Pancreas (tissue), 10 donors: ENCODE measurements at regions not wholly inside any gene's neighbourhood (a gene's known extent, or its start where the extent isn't known, plus 50 kb on each side); places are given as distances from the start of the nearest gene placed in this dataset.

Source experiments
- ATAC-seq, 4 donors: fragments of 200-7000 bp; cut with Tn5 transposase; one replicate each; pipeline versions ENCODE4 v1.8.0 to v1.9.1; 2020; ENCODE audit warnings: mild to moderate bottlenecking in 4 of 4, moderate library complexity in 4 of 4
- DNase-seq, 6 donors: peaks; one replicate each; pipeline ENCODE4 v3.0.0-alpha.2; 2020
- FAIRE-seq: peaks from 2 replicates; lab custom pipeline; 2012; peaks lifted over from hg19 to GRCh38; lab: Jason Lieb, UNC
- H3K27ac ChIP-seq, 4 donors: fragments of 200-600 bp; sonication (generic); 1 replicate in 3 of 4; 2 replicates in 1 of 4; pipeline versions ENCODE4 v1.5.0 to v1.8.0; 2020
- H3K27me3 ChIP-seq, 4 donors: fragments of 200-600 bp; one replicate each; pipeline ENCODE4 v1.8.0; 2021
- H3K36me3 ChIP-seq, 3 donors: fragments of 200-600 bp; sonication (generic) in 1 of 3; one replicate each; pipeline versions ENCODE4 v1.5.0 to v1.8.0; 2020 to 2021
- H3K4me1 ChIP-seq, 3 donors: fragments of 200-600 bp; one replicate each; pipeline ENCODE4 v1.8.0; 2021
- H3K4me3 ChIP-seq, 4 donors: fragments of 200-600 bp; sonication (generic) in 2 of 4; one replicate each; pipeline versions ENCODE4 v1.5.0 to v1.8.0; 2020 to 2021
- H3K9me3 ChIP-seq, 4 donors: fragments of 200-600 bp; one replicate each; pipeline ENCODE4 v1.8.0; 2021
- WGBS, 2 donors: extraction: QIAGEN DNeasy Blood & Tissue Kit; methylation state at CpG; one replicate each; pipeline ENCODE4 v1.1.7; 2013; 5-methylcytosine and 5-hydroxymethylcytosine counted together
- intact Hi-C, 3 donors: fragments of 100-400 bp; cut with DNase I; formaldehyde crosslinking; loops; one replicate each; pipeline versions ENCODE4 v1.11.1 to v1.14.2; 2022
- TF ChIP-seq, protein P1 (sequence below), 4 donors: fragments of 200-600 bp; sonication (generic) in 3 of 4; IDR thresholded peaks; one replicate each; pipeline versions ENCODE4 v1.5.0 to v1.8.0; 2021; ENCODE audit warnings: antibody characterized with exemption in 4 of 4
- donor health status: healthy with polysubstance abuse.
- donor health status: DM: no; HTN: no; CAD: no; lungs with moderate emphysema.
- donor health status: DM: no; HTN: no; CAD: no.
- donor health status: control.
- donor health status: control.
- donor health status: Bipolar disorder and iron deficiency.
- donor health status: DM: yes; HTN: yes; CAD: no.
- donor health status: DM: no; HTN: no; CAD: no.
- donor health status: DM: no; HTN: no; CAD: no.
- donor health status: DM: yes; HTN: yes; CAD: no.

DNA sequence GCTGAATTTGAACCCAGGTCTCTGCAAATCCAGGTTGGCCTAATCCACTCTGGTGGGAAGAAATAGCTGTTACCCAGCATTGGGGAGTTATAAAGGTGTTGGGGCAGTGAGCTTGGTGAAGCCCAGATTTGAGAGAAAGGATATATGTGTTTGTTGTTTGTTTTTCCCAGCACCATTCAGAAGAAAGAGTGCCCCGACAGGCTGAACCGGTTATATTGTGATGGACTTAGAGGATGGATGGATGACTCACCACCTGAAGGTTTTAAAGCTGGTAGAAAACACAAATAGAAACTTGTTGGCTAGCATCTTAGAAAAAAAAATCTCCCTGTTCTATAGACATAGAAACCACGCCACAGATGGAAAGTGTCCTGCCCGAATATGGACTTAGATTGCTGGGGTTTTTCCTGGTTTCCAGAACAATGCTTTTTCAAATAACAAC, 404.6 kb downstream of the MED13L start:
- Histone ChIP-seq H3K27me3 (no peaks in the 10 kb centered on the region), H3K9me3 (no peaks in the 10 kb centered on the region), H3K27ac (peak overlapping the region in 2 of 4 donors; percentile 17 to 22), H3K4me3 (no peak overlapping the region), H3K4me1 (peaks cover 0 to 5% (median 0%) of the 10 kb centered on the region in 3 donors), H3K36me3 (no peaks in the 10 kb centered on the region)
- 13 to 24% methylated on average over 4 of the region's 4 CpGs for WGBS, 2 donors
- intact Hi-C loops, result no loop called here
- DNase-seq (peak in 4 of 6 donors; percentile 29 to 63 (median 46)), FAIRE-seq (no peak), ATAC-seq (peak; percentile 60 to 86 (median 78))
- TF ChIP-seq, protein P1, sequence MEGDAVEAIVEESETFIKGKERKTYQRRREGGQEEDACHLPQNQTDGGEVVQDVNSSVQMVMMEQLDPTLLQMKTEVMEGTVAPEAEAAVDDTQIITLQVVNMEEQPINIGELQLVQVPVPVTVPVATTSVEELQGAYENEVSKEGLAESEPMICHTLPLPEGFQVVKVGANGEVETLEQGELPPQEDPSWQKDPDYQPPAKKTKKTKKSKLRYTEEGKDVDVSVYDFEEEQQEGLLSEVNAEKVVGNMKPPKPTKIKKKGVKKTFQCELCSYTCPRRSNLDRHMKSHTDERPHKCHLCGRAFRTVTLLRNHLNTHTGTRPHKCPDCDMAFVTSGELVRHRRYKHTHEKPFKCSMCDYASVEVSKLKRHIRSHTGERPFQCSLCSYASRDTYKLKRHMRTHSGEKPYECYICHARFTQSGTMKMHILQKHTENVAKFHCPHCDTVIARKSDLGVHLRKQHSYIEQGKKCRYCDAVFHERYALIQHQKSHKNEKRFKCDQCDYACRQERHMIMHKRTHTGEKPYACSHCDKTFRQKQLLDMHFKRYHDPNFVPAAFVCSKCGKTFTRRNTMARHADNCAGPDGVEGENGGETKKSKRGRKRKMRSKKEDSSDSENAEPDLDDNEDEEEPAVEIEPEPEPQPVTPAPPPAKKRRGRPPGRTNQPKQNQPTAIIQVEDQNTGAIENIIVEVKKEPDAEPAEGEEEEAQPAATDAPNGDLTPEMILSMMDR (IDR thresholded peaks at IDR 0.05), result no peak

DNA sequence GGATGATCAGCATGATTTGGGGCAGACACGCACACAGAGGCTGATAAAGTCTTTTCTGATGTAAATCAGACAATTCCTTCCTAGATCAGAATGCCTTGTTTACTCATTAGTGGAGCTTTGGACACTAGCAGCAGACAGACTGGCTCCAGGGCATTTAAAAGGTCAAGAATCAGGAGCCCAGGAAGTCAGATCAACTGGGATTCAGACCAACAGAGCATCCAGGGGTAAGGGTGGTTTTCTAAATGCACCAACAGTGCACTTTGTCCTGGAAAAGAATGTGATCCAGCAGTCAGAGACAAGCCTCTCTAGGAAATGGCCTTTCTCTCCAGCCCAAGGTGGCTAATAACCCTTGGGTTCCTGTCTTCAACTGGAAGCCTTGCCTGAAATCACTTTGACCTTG, 405.3 kb downstream of the MED13L start:
- Histone ChIP-seq H3K36me3 (no peaks in the 10 kb centered on the region), H3K27ac (peak overlapping the region in 2 of 4 donors; percentile 9 to 17), H3K27me3 (no peaks in the 10 kb centered on the region), H3K4me3 (no peak overlapping the region), H3K9me3 (no peaks in the 10 kb centered on the region), H3K4me1 (peaks cover 0 to 5% (median 0%) of the 10 kb centered on the region in 3 donors)
- intact Hi-C loops, result no loop called here
- TF ChIP-seq, protein P1 (IDR thresholded peaks at IDR 0.05), result no peak
- 61 to 77% methylated on average over 1 of the region's 1 CpG for WGBS, 2 donors
- DNase-seq (no peak), FAIRE-seq (no peak), ATAC-seq (no peak)

DNA sequence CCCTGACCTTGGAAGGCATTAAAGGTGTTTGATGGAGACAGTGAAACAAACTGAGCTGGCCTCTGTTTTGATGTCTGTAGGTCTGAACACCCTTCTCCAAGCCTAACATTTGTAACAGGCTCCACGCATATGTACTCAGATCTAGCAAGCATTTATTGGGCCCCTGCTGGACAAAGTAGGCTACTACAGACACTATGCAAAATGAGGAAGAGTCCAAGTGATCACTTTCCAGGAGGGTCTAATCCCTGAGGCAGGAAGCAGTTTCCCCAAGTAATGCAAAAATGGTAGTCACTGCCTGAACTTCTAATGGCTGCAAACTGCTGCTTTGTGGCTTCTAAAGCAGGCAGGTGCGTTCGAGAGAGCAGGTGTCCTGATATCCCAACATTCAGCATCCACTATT, 405.8 kb downstream of the MED13L start:
- H3K4me1 ChIP-seq, result peaks cover 0 to 5% (median 0%) of the 10 kb centered on the region in 3 donors
- WGBS, 2 donors, result 43 to 44% methylated on average over 3 of the region's 3 CpGs
- no peaks in the 10 kb centered on the region for H3K9me3 ChIP-seq
- peak in 2 of 4 donors; percentile 47 to 60 for ATAC-seq
- TF ChIP-seq, protein P1 (IDR thresholded peaks at IDR 0.05), result peak in 3 of 4 donors; percentile 8 to 42 (median 30)
- no peaks in the 10 kb centered on the region for H3K36me3 ChIP-seq
- no peaks in the 10 kb centered on the region for H3K27me3 ChIP-seq
- H3K4me3 ChIP-seq, result no peak overlapping the region
- intact Hi-C loops, result no loop called here
- no peak overlapping the region for H3K27ac ChIP-seq
- no peak for DNase-seq
- FAIRE-seq, result no peak

DNA sequence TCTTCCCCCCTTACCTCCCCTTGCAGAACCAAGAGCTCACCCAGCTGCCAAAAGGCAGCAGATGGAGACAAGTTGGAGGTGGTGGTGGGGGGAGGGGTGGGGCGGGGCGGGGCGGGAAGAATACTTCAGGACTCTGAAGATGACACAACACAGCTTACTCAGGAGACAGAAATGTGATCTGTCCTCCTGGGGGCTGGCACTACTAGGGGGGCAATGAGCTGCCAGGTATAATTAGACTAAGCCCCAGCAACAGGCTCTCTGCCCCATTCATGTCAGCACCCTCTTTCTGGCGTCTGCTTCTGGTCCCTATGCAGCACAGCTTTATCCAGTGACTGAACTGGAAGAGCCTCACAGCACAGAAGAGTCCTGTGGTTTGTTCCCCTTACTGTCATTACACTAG, 407.0 kb downstream of the MED13L start:
- TF ChIP-seq, protein P1 (IDR thresholded peaks at IDR 0.05), result no peak
- intact Hi-C loops, result no loop called here
- Histone ChIP-seq H3K4me3 (no peak overlapping the region), H3K36me3 (no peaks in the 10 kb centered on the region), H3K27ac (no peak overlapping the region), H3K27me3 (no peaks in the 10 kb centered on the region), H3K9me3 (no peaks in the 10 kb centered on the region), H3K4me1 (peaks cover 0 to 5% (median 0%) of the 10 kb centered on the region in 3 donors)
- FAIRE-seq (no peak), DNase-seq (no peak), ATAC-seq (no peak)
- WGBS, 2 donors, result 70 to 86% methylated on average over 4 of the region's 4 CpGs

DNA sequence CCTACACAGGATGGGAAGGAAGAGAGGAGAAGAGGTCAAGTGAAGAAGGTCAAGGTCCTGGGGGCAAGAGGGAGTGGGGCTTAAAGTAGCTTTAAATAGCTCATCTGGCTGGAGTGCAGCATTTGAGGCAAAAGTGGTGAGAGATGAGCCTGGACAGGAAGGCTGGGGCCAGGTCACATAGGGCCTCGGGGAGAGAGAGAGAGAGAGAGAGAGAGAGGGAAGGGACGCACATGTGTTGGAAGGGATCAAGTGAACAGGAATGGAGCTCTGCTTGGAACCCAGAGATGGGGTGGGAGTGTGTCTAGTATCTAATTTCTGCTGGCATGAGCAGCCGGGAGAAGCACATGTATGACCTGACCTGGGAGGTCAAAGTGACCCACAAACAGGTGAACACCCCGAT, 407.5 kb downstream of the MED13L start:
- no peaks in the 10 kb centered on the region for H3K9me3 ChIP-seq
- TF ChIP-seq, protein P1 (IDR thresholded peaks at IDR 0.05), result no peak
- no peak overlapping the region for H3K4me3 ChIP-seq
- H3K27me3 ChIP-seq, result no peaks in the 10 kb centered on the region
- no peak overlapping the region for H3K27ac ChIP-seq
- H3K36me3 ChIP-seq, result no peaks in the 10 kb centered on the region
- ATAC-seq (no peak), FAIRE-seq (no peak), DNase-seq (no peak)
- intact Hi-C loops, result no loop called here
- peaks cover 0 to 5% (median 0%) of the 10 kb centered on the region in 3 donors for H3K4me1 ChIP-seq
- WGBS, 2 donors, result 69 to 79% methylated on average over 4 of the region's 4 CpGs
